Body of pancreas (tissue), 4 donors: ENCODE measurements at regions not wholly inside any gene's neighbourhood (a gene's known extent, or its start where the extent isn't known, plus 50 kb on each side); places are given as distances from the start of the nearest gene placed in this dataset.

Experiments
- ATAC-seq: fragments of 150-250 bp; one replicate; pipeline ENCODE4 v1.9.1; 2016
- DNase-seq, 4 donors: peaks; one replicate each; pipeline ENCODE4 v3.0.0-alpha.2; 2019
- H3K27ac ChIP-seq, 4 donors: fragments of 200-600 bp; sonication (generic); 1 replicate in 3 of 4; 2 replicates in 1 of 4; pipeline versions ENCODE4 v1.5.1 to v1.6.1; 2016 to 2019; ENCODE audit warnings: mild to moderate bottlenecking in 1 of 4, mixed read lengths in 1 of 4, moderate library complexity in 1 of 4
- H3K27me3 ChIP-seq, 2 donors: fragments of 200-600 bp; sonication (generic); one replicate each; pipeline ENCODE4 v1.6.0; 2016; ENCODE audit warnings: mild to moderate bottlenecking in 1 of 2
- H3K36me3 ChIP-seq, 2 donors: fragments of 200-600 bp; sonication (generic); replicated peaks in 1 of 2; 2 replicates each; pipeline ENCODE4 v1.5.1; 2016; ENCODE audit warnings: low read depth in 2 of 2; ENCODE audit not compliant: insufficient read depth in 1 of 2
- H3K4me1 ChIP-seq: fragments of 200-600 bp; sonication (generic); one replicate; pipeline ENCODE4 v1.6.0; 2016
- H3K4me3 ChIP-seq, 2 donors: fragments of 200-600 bp; sonication (generic); 1 replicate in 1 of 2; 2 replicates in 1 of 2; pipeline ENCODE4 v1.5.1; 2016 to 2019
- H3K9me3 ChIP-seq, 3 donors: fragments of 200-600 bp; sonication (generic); 1 replicate in 2 of 3; 2 replicates in 1 of 3; pipeline ENCODE4 v1.5.1; 2016
- POLR2A ChIP-seq, 3 donors: fragments of 450-650 bp; IDR thresholded peaks; one replicate each; pipeline ENCODE4 v1.6.1; 2016; ENCODE audit warnings: antibody characterized with exemption in 3 of 3, mild to moderate bottlenecking in 2 of 3
- WGBS, 2 donors: methylation state at CpG; one replicate each; pipeline ENCODE4 v1.1.5; 2017; 5-methylcytosine and 5-hydroxymethylcytosine counted together
- intact Hi-C: fragments of 100-400 bp; cut with DNase I; formaldehyde crosslinking; loops from one replicate; pipeline ENCODE4 v1.15.1; 2023
- TF ChIP-seq, protein P1 (sequence below), 7 experiments: fragments of 450-650 bp in 4 of 7; fragments of 200-600 bp in 3 of 7; sonication (generic) in 3 of 7; IDR thresholded peaks; one replicate each; pipeline ENCODE4 v1.5.1; 2016 to 2019; ENCODE audit warnings: antibody characterized with exemption in 7 of 7

DNA sequence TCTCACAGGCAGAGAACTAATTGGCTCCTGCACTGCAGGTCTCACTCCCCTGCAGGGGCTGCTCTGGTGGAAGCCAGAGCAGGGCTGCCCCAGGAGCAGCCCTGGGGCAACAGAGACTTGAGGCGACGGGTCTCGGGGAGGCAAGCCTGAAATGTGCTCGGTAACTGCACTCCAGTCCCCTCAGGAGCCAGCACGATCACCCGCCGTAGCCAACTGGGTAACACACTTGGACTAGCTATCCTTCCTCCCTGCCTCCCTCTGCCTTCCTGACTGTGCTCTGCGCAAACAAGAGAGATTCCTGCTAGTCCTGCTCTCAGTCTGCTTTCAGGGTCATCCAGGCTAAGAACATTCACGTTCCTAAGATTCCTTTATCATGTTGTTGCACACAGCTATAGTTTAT is 140.7 kb upstream of the NSMCE3 start:
- WGBS, 2 donors = 79 to 82% methylated on average over 9 of the region's 9 CpGs
- DNase-seq (no peak), ATAC-seq (no peak)

DNA sequence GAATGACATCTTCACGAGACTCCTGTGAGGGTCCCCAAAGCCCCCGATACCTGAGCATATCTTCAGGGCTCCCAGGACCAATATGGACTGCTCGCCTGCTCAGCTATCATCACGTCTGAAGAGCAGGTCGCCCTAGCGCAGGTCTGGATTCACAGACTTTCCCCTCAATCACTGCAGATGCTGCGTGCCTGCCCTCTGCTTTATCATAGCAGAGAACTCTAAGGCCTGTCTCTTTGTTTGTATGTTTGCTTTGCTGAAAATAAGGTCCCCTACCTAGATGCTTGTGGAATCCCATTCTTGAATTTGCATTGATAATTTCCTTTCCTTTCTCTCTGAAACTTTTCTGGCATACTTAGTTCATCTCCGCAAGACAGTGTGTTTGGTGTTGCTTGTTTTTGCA is 140.3 kb upstream of the NSMCE3 start:
- no peak overlapping the region for H3K4me3 ChIP-seq
- intact Hi-C loops = no loop called here
- WGBS, 2 donors = 72 to 86% methylated on average over 8 of the region's 8 CpGs
- H3K27me3 ChIP-seq = no peaks in the 10 kb centered on the region
- no peak for TF ChIP-seq POLR2A (IDR thresholded peaks at IDR 0.05)
- TF ChIP-seq, protein P1, sequence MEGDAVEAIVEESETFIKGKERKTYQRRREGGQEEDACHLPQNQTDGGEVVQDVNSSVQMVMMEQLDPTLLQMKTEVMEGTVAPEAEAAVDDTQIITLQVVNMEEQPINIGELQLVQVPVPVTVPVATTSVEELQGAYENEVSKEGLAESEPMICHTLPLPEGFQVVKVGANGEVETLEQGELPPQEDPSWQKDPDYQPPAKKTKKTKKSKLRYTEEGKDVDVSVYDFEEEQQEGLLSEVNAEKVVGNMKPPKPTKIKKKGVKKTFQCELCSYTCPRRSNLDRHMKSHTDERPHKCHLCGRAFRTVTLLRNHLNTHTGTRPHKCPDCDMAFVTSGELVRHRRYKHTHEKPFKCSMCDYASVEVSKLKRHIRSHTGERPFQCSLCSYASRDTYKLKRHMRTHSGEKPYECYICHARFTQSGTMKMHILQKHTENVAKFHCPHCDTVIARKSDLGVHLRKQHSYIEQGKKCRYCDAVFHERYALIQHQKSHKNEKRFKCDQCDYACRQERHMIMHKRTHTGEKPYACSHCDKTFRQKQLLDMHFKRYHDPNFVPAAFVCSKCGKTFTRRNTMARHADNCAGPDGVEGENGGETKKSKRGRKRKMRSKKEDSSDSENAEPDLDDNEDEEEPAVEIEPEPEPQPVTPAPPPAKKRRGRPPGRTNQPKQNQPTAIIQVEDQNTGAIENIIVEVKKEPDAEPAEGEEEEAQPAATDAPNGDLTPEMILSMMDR (IDR thresholded peaks at IDR 0.05) = no peak
- H3K4me1 ChIP-seq = no peaks in the 10 kb centered on the region
- no peaks in the 10 kb centered on the region for H3K36me3 ChIP-seq
- no peaks in the 10 kb centered on the region for H3K9me3 ChIP-seq
- ATAC-seq = no peak
- H3K27ac ChIP-seq = no peak overlapping the region
- no peak for DNase-seq

More for the DNA sequence above, 140.7 kb upstream of the NSMCE3 start:
- H3K9me3 ChIP-seq = no peaks in the 10 kb centered on the region
- H3K4me3 ChIP-seq = no peak overlapping the region
- H3K27me3 ChIP-seq = no peaks in the 10 kb centered on the region
- intact Hi-C loops = no loop called here
- H3K36me3 ChIP-seq = no peaks in the 10 kb centered on the region
- TF ChIP-seq, protein P1 (IDR thresholded peaks at IDR 0.05) = no peak
- no peak for TF ChIP-seq POLR2A (IDR thresholded peaks at IDR 0.05)
- no peak overlapping the region for H3K27ac ChIP-seq
- H3K4me1 ChIP-seq = no peaks in the 10 kb centered on the region

DNA sequence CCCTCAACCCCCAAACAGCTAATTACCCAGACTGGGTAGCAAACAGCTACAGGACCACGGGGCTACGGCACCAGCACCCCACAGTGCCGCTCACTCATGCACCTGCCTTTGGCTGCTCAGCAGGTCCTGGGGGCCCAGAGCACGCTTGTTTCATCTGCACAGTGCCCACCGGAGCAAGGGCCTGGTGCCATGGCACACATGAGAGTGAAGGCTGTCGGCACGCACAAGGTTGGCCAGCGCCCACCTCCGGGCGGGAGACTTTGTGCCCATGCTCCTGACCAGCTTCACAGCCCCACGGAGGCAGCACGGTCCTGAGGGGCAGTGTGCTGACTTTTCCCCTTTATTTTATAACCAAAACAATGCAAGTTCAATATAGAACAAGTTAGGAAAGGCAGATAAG is 135.9 kb upstream of the NSMCE3 start:
- Histone ChIP-seq H3K27me3 (no peaks in the 10 kb centered on the region), H3K4me1 (no peaks in the 10 kb centered on the region), H3K27ac (no peak overlapping the region), H3K36me3 (no peaks in the 10 kb centered on the region), H3K4me3 (no peak overlapping the region), H3K9me3 (no peaks in the 10 kb centered on the region)
- DNase-seq (no peak), ATAC-seq (no peak)
- TF ChIP-seq POLR2A (IDR thresholded peaks at IDR 0.05) = no peak
- TF ChIP-seq, protein P1 (IDR thresholded peaks at IDR 0.05) = no peak
- intact Hi-C loops = no loop called here
- 88 to 98% methylated on average over 7 to 11 of the region's 12 CpGs for WGBS, 2 donors

DNA sequence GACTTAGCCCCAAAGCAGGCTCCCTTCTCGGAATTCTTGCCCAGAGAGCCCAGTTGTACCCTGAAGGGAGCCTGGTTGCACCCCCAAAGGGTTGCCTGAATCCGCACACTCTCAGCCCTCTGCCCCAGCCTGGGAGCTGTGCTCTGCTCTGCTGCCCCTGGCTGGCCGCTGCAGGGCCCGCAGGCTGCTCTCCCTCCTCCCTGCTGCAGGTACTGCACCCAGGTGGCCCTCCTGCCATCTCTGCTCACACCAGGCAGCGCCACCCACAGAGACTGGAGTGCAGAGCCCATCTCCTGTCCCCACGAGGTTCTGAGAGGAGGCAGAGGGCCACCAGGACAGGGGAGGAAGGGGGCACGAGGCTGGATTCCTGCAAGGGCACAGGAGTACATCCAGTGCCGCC is 134.2 kb upstream of the NSMCE3 start:
- no peaks in the 10 kb centered on the region for H3K4me1 ChIP-seq
- H3K27ac ChIP-seq = no peak overlapping the region
- no peak overlapping the region for H3K4me3 ChIP-seq
- intact Hi-C loops = no loop called here
- DNase-seq (peak in 3 of 4 donors; percentile 15 to 27 (median 24)), ATAC-seq (peak; percentile 55)
- no peaks in the 10 kb centered on the region for H3K27me3 ChIP-seq
- H3K36me3 ChIP-seq = no peaks in the 10 kb centered on the region
- 53 to 77% methylated on average over 5 of the region's 8 CpGs for WGBS, 2 donors
- TF ChIP-seq, protein P1 (IDR thresholded peaks at IDR 0.05) = peak in 4 of 7 experiments; percentile 28 to 41 (median 39)
- no peak for TF ChIP-seq POLR2A (IDR thresholded peaks at IDR 0.05)
- H3K9me3 ChIP-seq = no peaks in the 10 kb centered on the region

DNA sequence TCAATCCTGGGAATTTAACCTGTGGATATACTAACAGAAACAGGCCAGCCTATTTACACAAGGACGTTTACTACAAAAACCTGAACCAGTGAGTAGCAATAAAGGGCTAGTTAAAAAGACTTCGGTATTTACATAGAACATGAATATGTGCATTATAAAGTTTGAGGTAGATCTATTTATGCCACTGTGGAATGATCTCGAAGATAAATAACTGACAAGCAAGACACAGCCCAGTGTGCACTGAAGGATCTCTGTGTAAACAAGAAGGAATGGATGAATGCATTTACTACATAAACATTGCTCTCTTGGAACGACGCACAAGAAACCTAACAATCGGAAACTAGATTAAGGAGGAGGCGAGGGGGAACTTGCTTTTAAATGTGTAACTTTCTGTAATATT is 132.0 kb upstream of the NSMCE3 start:
- DNase-seq = no peak
- no peak overlapping the region for H3K27ac ChIP-seq

More for the DNA sequence above, 132.0 kb upstream of the NSMCE3 start:
- no peak for TF ChIP-seq POLR2A (IDR thresholded peaks at IDR 0.05)
- TF ChIP-seq, protein P1 (IDR thresholded peaks at IDR 0.05) = no peak
- Histone ChIP-seq H3K9me3 (no peaks in the 10 kb centered on the region), H3K4me3 (no peak overlapping the region), H3K27me3 (no peaks in the 10 kb centered on the region), H3K36me3 (no peaks in the 10 kb centered on the region), H3K4me1 (no peaks in the 10 kb centered on the region)
- intact Hi-C loops = no loop called here
- WGBS, 2 donors = 50 to 59% methylated on average over 7 of the region's 7 CpGs
- ATAC-seq = no peak
